GM12878 (cell line): ENCODE measurements at regions not wholly inside any gene's neighbourhood (a gene's known extent, or its start where the extent isn't known, plus 50 kb on each side); places are given as distances from the start of the nearest gene placed in this dataset.

Experiments
- ATAC-seq: fragments of 200-7000 bp; cut with Tn5 transposase; 3 replicates; pipeline ENCODE4 v1.9.1; 2020; ENCODE audit warnings: mild to moderate bottlenecking, moderate library complexity
- BruUV-seq: library from RNA; stranded (reverse); fragments of 400-500 nt; replicated peaks from 2 replicates; lab custom pipeline; 2021; lab: Mats Ljungman, UMichigan
- CTCF ChIA-PET: fragments of 300-600 bp; sonication (Branson Sonifier 250); formaldehyde crosslinking; extraction: SDS; loops from one replicate; lab custom pipeline; 2021; ENCODE audit warnings: inconsistent platforms; lab: Yijun Ruan, JAX
- POLR2A ChIA-PET: fragments of 350-600 bp; formaldehyde crosslinking; extraction: SDS; loops from one replicate; lab custom pipeline; 2021; ENCODE audit warnings: inconsistent platforms; lab: Charles Lee
- RAD21 ChIA-PET: fragments of 300-600 bp; sonication (Branson Sonifier 250); formaldehyde crosslinking; loops from one replicate; lab custom pipeline; 2023; ENCODE audit warnings: antibody characterized with exemption; ENCODE audit not compliant: unreplicated experiment; lab: Charles Lee
- SMC1A ChIA-PET: fragments of 300-600 bp; sonication (Branson Sonifier 250); formaldehyde crosslinking; loops from one replicate; lab custom pipeline; 2023; ENCODE audit not compliant: unreplicated experiment, uncharacterized antibody; lab: Charles Lee
- DNase-seq: peaks from one replicate; pipeline ENCODE4 v3.0.0-alpha.2; 2011; ENCODE audit warnings: low read depth, low spot score
- FAIRE-seq: peaks from 3 replicates; lab custom pipeline; 2011; peaks lifted over from hg19 to GRCh38; lab: Jason Lieb, UNC
- H2AFZ ChIP-seq: 2 replicates; pipeline ENCODE4 v1.6.0; 2011; ENCODE audit warnings: low read depth, low read length, control low read depth; ENCODE audit not compliant: control insufficient read depth
- H3K27ac ChIP-seq: 2 replicates; pipeline ENCODE4 v1.5.1; 2011; ENCODE audit warnings: control low read depth; ENCODE audit not compliant: control insufficient read depth, insufficient read depth
- H3K27me3 ChIP-seq, 2 experiments: replicated peaks in 1 of 2; 2 replicates each; pipeline versions ENCODE4 v1.6.0 to v1.6.1; 2011; ENCODE audit warnings: low read length in 1 of 2; ENCODE audit not compliant: control insufficient read depth in 2 of 2, insufficient read depth in 2 of 2
- H3K36me3 ChIP-seq, 2 experiments: 2 replicates each; pipeline ENCODE4 v1.5.1; 2011; ENCODE audit warnings: low read length in 1 of 2; ENCODE audit not compliant: control insufficient read depth in 2 of 2, insufficient read depth in 2 of 2
- H3K4me1 ChIP-seq: 2 replicates; pipeline ENCODE4 v1.6.1; 2011; ENCODE audit warnings: mild to moderate bottlenecking, low read length, moderate library complexity, mixed read lengths; ENCODE audit not compliant: control insufficient read depth, insufficient read depth
- H3K4me2 ChIP-seq: 2 replicates; pipeline ENCODE4 v1.6.0; 2011; ENCODE audit warnings: control low read depth; ENCODE audit not compliant: control insufficient read depth, insufficient read depth
- H3K4me3 ChIP-seq: fragments of 200-600 bp; sonication (generic); 2 replicates; pipeline ENCODE4 v1.5.1; 2016
- H3K79me2 ChIP-seq: 2 replicates; pipeline ENCODE4 v1.6.0; 2011; ENCODE audit warnings: low read length; ENCODE audit not compliant: control insufficient read depth, insufficient read depth
- H3K9ac ChIP-seq: 2 replicates; pipeline ENCODE4 v1.8.0; 2011; ENCODE audit warnings: low read length, control low read depth, mixed read lengths; ENCODE audit not compliant: control insufficient read depth, insufficient read depth
- H3K9me3 ChIP-seq: replicated peaks from 3 replicates; pipeline ENCODE4 v1.5.1; 2011; ENCODE audit warnings: mild to moderate bottlenecking, low read length; ENCODE audit not compliant: control insufficient read depth, insufficient read depth
- H4K20me1 ChIP-seq: 2 replicates; pipeline ENCODE4 v1.6.0; 2011; ENCODE audit not compliant: control insufficient read depth, insufficient read depth
- CEBPB ChIP-seq, 2 experiments: fragments of 150-350 bp in 1 of 2; IDR thresholded peaks; 2 replicates each; pipeline ENCODE4 v1.6.1; 2012 to 2014; ENCODE audit warnings: low read depth in 2 of 2, low read length in 2 of 2, borderline replicate concordance in 1 of 2, inconsistent platforms in 1 of 2
- CUX1 ChIP-seq: IDR thresholded peaks from 2 replicates; pipeline ENCODE4 v1.6.1; 2012; ENCODE audit warnings: improper control_type of control experiment, low read depth, low read length; ENCODE audit not compliant: insufficient replicate concordance
- EP300 ChIP-seq, 2 experiments: fragments of 150-350 bp in 1 of 2; IDR thresholded peaks; 2 replicates each; pipeline ENCODE4 v1.6.1; 2011 to 2012; ENCODE audit warnings: low read depth in 2 of 2, low read length in 2 of 2, borderline replicate concordance in 1 of 2, improper control_type of control experiment in 1 of 2, inconsistent platforms in 1 of 2; ENCODE audit not compliant: control insufficient read depth in 1 of 2
- IRF4 ChIP-seq: IDR thresholded peaks from 2 replicates; pipeline ENCODE4 v1.6.1; 2011; ENCODE audit warnings: low read depth, low read length
- MAX ChIP-seq: IDR thresholded peaks from 2 replicates; pipeline ENCODE4 v1.6.1; 2012; ENCODE audit warnings: low read depth, low read length, improper control_type of control experiment
- NBN ChIP-seq: fragments of 450-650 bp; IDR thresholded peaks from 2 replicates; pipeline ENCODE4 v1.6.1; 2016
- NFXL1 ChIP-seq: fragments of 450-650 bp; IDR thresholded peaks from 2 replicates; pipeline ENCODE4 v1.6.1; 2017; ENCODE audit warnings: antibody characterized with exemption, mild to moderate bottlenecking, borderline replicate concordance
- NR2F1 ChIP-seq: fragments of 450-650 bp; conservative IDR thresholded peaks from 2 replicates; pipeline ENCODE4 v1.6.1; 2017; ENCODE audit warnings: mild to moderate bottlenecking
- POLR2AphosphoS5 ChIP-seq: IDR thresholded peaks from 2 replicates; pipeline ENCODE4 v1.6.1; 2011; ENCODE audit warnings: mild to moderate bottlenecking, low read length, inconsistent platforms
- SKIL ChIP-seq: fragments of 450-650 bp; IDR thresholded peaks from 2 replicates; pipeline ENCODE4 v1.6.1; 2017; ENCODE audit warnings: mild to moderate bottlenecking, low read depth, inconsistent platforms; ENCODE audit not compliant: poor library complexity, severe bottlenecking
- TCF7 ChIP-seq: IDR thresholded peaks from 2 replicates; pipeline ENCODE4 v1.6.1; 2014; ENCODE audit warnings: antibody characterized with exemption, borderline replicate concordance
- WGBS: methylation state at CpG from one replicate; pipeline ENCODE4 v1.1.6; 2016; ENCODE audit warnings: low lambda C conversion rate; ENCODE audit not compliant: insufficient replicate concordance, insufficient coverage; ENCODE audit errors: missing lambda C conversion rate; 5-methylcytosine and 5-hydroxymethylcytosine counted together
- in situ Hi-C: fragments of 300-500 bp; cut with MboI; formaldehyde crosslinking; loops from 9 replicates; pipeline ENCODE4 v1.14.3; 2018; ENCODE audit warnings: mixed read lengths
- intact Hi-C: fragments of 100-400 bp; cut with micrococcal nuclease; formaldehyde crosslinking; loops from one replicate; pipeline ENCODE4 v1.14.2; 2022; ENCODE audit not compliant: unreplicated experiment
- TF ChIP-seq, protein P1 (sequence below): fragments of 450-650 bp; IDR thresholded peaks from 2 replicates; pipeline ENCODE4 v1.6.1; 2017; ENCODE audit warnings: mild to moderate bottlenecking, moderate library complexity

- no peak overlapping the region for H3K9ac ChIP-seq
- H3K9me3 ChIP-seq = peaks cover 6% of the 10 kb centered on the region; the same call in 2 of the 3 replicates
- in situ Hi-C loops = no loop called here
- intact Hi-C loops = no loop called here
- H3K4me2 ChIP-seq = no peak overlapping the region
- SMC1A ChIA-PET = interaction anchor here (2.0 kb wide), 1 partner anchor 17 kb away, joined by 5 read pairs; no protein-coding TSS in a partner anchor
- TF ChIP-seq POLR2AphosphoS5 = no peak
- no peak for TF ChIP-seq IRF4
- TF ChIP-seq EP300 (IDR thresholded peaks at IDR 0.05; ENCODE audit: borderline replicate concordance in 1 of 2, control insufficient read depth in 1 of 2, low read depth in 2 of 2, low read length in 2 of 2) = no peak
- TF ChIP-seq, protein P1, sequence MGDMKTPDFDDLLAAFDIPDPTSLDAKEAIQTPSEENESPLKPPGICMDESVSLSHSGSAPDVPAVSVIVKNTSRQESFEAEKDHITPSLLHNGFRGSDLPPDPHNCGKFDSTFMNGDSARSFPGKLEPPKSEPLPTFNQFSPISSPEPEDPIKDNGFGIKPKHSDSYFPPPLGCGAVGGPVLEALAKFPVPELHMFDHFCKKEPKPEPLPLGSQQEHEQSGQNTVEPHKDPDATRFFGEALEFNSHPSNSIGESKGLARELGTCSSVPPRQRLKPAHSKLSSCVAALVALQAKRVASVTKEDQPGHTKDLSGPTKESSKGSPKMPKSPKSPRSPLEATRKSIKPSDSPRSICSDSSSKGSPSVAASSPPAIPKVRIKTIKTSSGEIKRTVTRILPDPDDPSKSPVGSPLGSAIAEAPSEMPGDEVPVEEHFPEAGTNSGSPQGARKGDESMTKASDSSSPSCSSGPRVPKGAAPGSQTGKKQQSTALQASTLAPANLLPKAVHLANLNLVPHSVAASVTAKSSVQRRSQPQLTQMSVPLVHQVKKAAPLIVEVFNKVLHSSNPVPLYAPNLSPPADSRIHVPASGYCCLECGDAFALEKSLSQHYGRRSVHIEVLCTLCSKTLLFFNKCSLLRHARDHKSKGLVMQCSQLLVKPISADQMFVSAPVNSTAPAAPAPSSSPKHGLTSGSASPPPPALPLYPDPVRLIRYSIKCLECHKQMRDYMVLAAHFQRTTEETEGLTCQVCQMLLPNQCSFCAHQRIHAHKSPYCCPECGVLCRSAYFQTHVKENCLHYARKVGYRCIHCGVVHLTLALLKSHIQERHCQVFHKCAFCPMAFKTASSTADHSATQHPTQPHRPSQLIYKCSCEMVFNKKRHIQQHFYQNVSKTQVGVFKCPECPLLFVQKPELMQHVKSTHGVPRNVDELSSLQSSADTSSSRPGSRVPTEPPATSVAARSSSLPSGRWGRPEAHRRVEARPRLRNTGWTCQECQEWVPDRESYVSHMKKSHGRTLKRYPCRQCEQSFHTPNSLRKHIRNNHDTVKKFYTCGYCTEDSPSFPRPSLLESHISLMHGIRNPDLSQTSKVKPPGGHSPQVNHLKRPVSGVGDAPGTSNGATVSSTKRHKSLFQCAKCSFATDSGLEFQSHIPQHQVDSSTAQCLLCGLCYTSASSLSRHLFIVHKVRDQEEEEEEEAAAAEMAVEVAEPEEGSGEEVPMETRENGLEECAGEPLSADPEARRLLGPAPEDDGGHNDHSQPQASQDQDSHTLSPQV = no peak
- no peak for TF ChIP-seq NR2F1
- TF ChIP-seq MAX = no peak
- no peak for TF ChIP-seq TCF7
- no peak for TF ChIP-seq NFXL1
- TF ChIP-seq CUX1 = no peak
- TF ChIP-seq CEBPB (IDR thresholded peaks at IDR 0.05; ENCODE audit: borderline replicate concordance in 1 of 2, low read depth in 2 of 2, low read length in 2 of 2) = no peak
- TF ChIP-seq NBN = no peak
- TF ChIP-seq SKIL = no peak
- BruUV-seq = no TSS peak
- FAIRE-seq = no peak
- no peaks in the 10 kb centered on the region for H3K36me3 ChIP-seq
- WGBS = 83% methylated on average over 6 of the region's 7 CpGs
- H3K27ac ChIP-seq = no peak overlapping the region
- no peak for DNase-seq
- POLR2A ChIA-PET = no interaction called here
- RAD21 ChIA-PET = no interaction called here
- no peak overlapping the region for H3K4me3 ChIP-seq
- H3K79me2 ChIP-seq = no peaks in the 10 kb centered on the region
- H3K27me3 ChIP-seq = no peaks in the 10 kb centered on the region
- no peaks in the 10 kb centered on the region for H4K20me1 ChIP-seq
- ATAC-seq = no peak
- CTCF ChIA-PET = no interaction called here
- H2AFZ ChIP-seq = no peak overlapping the region
- H3K4me1 ChIP-seq = 0 out of 2 replicates have a peak, but pooled peaks cover 4% of the 10 kb centered on the region
Observed at GRCh38 chr9:6072865-6073264, 57.4 kb upstream of the RANBP6 start.
